GM10248 (cell line): ENCODE measurements at regions not wholly inside any gene's neighbourhood (a gene's known extent, or its start where the extent isn't known, plus 50 kb on each side); places are given as distances from the start of the nearest gene placed in this dataset.

Experiments used
- CTCF ChIA-PET: fragments of 300-600 bp; sonication (Branson Sonifier 250); formaldehyde crosslinking; extraction: SDS; loops from one replicate; lab custom pipeline; 2021; ENCODE audit warnings: antibody characterized with exemption; lab: Yijun Ruan, JAX
- POLR2A ChIA-PET: fragments of 350-650 bp; sonication (Branson Sonifier 250); formaldehyde crosslinking; extraction: SDS; loops from one replicate; lab custom pipeline; 2020; ENCODE audit warnings: antibody characterized with exemption; lab: Yijun Ruan, JAX
- DNase-seq: peaks from one replicate; pipeline ENCODE4 v3.0.0; 2012; ENCODE audit errors: extremely low spot score
- CTCF ChIP-seq: IDR thresholded peaks from 2 replicates; pipeline ENCODE4 v1.5.1; 2012; ENCODE audit warnings: mild to moderate bottlenecking, low read depth; ENCODE audit errors: extremely low read depth, missing control alignments, control extremely low read depth

GRCh38 chr10:131683281-131683861 lies 217.4 kb upstream of the PPP2R2D start:
- ChIA-PET POLR2A (no interaction called here), CTCF (no interaction called here)
- no peak for TF ChIP-seq CTCF
- no peak for DNase-seq

- CTCF ChIA-PET = no interaction called here
- DNase-seq = no peak
- POLR2A ChIA-PET = no interaction called here
- TF ChIP-seq CTCF = no peak
Measured at GRCh38 chr10:131683941-131684340, 216.9 kb upstream of the PPP2R2D start.

- CTCF ChIA-PET = no interaction called here
- DNase-seq = no peak
Measured at GRCh38 chr10:131685007-131685406, 215.8 kb upstream of the PPP2R2D start.

GRCh38 chr10:131685576-131685975 lies 215.2 kb upstream of the PPP2R2D start:
- no peak for TF ChIP-seq CTCF
- ChIA-PET POLR2A (no interaction called here), CTCF (no interaction called here)
- DNase-seq = no peak

More at GRCh38 chr10:131685007-131685406, 215.8 kb upstream of the PPP2R2D start:
- no peak for TF ChIP-seq CTCF
- POLR2A ChIA-PET = no interaction called here

- ChIA-PET CTCF (interaction anchor here (1.0 kb wide), 1 partner anchor 233 kb away, joined by 3 read pairs; no protein-coding TSS in a partner anchor), POLR2A (no interaction called here)
- DNase-seq = no peak
- TF ChIP-seq CTCF = no peak
Measured at GRCh38 chr10:131686781-131687420, 213.9 kb upstream of the PPP2R2D start.

- ChIA-PET CTCF (no interaction called here), POLR2A (no interaction called here)
- no peak for TF ChIP-seq CTCF
- no peak for DNase-seq
Measured at GRCh38 chr10:131688304-131688703, 212.5 kb upstream of the PPP2R2D start.
